ENCODE measurements at regions not wholly inside any gene's neighbourhood (a gene's known extent, or its start where the extent isn't known, plus 50 kb on each side); places are given as distances from the start of the nearest gene placed in this dataset.
"Not testable (repeated sequence)": the region's sequence is repeated elsewhere in the genome, so short reads cannot be mapped to it uniquely, and the experiment has no call there.

DNA sequence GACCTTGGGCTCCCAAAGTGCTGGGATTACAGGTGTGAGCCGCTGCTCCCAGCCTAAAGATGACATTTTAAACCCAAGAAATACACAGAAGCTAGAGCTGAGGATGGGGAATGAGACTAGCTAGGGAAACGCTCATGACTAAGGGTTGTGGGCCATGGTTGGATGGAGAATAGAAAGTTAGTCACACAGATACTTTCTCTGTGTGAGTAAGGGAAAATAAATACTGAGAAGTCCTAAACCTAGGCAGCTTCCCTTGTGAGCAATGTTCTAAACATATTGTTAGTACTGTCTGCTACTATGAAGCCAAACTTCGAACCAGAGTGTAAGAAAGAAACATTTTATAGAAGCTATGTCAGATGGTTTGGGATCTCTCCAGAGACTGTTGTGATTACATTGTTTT is 304.8 kb upstream of the STAC start:
- no peak for DNase-seq (ENCODE audit: low read depth in 1 of 2, low spot score in 1 of 2)

DNA sequence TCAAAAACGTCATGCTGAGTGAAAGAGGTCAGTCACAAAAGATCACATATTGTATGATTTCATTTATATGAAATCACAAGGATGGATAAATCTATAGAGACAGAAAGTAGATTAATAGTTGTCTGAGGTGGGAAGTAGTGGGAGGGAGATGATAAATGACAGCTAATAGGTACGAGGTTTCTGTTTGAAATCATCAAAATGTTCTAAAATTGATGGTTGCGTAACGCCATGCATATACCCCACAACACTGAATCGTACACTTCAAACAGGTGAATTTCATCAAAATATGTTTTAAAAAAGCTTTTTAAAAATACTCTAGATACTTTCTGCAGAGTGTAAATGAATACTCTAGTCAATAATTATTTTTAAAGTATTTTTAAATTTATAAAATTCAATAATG is 303.0 kb upstream of the STAC start:
- no peak for DNase-seq (ENCODE audit: low read depth in 1 of 2, low spot score in 1 of 2)

DNA sequence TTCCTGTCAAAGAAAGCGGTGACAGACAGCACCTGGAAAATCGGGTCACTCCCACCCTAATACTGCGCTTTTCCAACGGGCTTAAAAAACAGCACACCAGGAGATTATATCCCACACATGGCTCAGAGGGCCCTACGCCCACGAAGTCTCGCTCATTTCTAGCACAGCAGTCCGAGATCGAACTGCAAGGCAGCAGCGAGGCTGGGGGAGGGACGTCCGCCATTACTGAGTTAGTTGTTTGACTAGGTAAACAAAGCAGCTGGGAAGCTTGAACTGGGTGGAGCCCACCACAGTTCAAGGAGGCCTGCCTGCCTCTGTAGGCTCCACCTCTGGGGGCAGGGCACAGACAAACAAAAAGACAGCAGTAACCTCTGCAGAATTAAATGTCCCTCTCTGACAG is 297.3 kb upstream of the STAC start:
- DNase-seq (ENCODE audit: low read depth in 1 of 2, low spot score in 1 of 2), result not testable (repeated sequence)

DNA sequence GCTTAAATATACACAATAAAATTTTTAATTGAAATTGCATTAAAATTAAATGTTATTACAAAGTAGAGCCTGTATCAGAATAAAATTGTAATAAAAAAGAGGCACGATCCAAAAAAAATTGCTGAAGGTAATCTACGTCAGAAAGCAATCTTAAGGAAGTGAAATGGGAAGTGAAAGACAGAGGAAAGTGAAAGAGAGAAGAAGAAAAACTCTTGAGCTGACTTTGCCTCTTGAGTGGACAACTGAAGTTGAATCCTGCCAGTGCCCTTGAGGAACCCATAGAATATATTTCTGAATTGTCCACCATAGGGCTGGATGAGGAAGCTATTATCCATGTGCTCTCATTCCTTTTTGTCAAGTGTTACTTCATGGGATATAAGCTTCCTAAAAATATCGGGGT is 285.1 kb upstream of the STAC start:
- DNase-seq (ENCODE audit: low read depth in 1 of 2, low spot score in 1 of 2), result no peak

DNA sequence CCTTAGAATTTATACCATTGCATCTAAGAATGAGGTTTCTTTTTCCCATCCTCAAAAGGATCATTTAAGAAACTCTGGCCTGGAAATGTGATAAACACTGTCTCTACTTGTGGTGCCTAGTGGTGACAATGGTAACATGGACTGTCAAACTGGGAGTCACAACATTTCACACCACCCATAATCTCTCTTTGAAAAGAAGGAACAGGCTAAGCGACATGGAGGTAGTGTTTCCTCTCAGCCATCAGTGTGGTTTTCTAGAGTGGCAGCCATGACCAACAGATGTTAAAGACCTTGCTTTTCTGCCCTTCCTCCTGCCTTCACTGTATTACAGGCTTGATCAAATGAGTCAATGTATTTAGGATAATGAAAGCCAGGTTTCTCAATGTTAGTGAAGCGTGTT is 283.1 kb upstream of the STAC start:
- no peak for DNase-seq (ENCODE audit: low read depth in 1 of 2, low spot score in 1 of 2)

DNA sequence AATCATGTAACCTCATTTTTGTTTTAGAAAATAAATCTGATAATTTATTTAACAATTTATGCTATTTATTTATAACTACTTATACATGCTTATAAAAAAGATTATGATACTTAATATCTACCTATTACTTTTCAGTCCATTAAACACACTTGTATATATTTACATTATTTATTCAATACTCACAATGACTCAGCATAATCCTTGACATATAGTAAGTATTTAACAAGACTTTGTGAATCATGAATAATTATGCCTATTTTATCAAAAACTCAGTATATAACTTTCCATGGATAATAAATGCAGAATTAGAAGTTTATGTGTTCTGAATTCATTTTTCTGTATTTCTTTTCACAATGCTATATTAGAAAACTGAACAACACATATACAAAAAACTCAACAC is 266.0 kb upstream of the STAC start:
- DNase-seq (ENCODE audit: low read depth in 1 of 2, low spot score in 1 of 2), result no peak

DNA sequence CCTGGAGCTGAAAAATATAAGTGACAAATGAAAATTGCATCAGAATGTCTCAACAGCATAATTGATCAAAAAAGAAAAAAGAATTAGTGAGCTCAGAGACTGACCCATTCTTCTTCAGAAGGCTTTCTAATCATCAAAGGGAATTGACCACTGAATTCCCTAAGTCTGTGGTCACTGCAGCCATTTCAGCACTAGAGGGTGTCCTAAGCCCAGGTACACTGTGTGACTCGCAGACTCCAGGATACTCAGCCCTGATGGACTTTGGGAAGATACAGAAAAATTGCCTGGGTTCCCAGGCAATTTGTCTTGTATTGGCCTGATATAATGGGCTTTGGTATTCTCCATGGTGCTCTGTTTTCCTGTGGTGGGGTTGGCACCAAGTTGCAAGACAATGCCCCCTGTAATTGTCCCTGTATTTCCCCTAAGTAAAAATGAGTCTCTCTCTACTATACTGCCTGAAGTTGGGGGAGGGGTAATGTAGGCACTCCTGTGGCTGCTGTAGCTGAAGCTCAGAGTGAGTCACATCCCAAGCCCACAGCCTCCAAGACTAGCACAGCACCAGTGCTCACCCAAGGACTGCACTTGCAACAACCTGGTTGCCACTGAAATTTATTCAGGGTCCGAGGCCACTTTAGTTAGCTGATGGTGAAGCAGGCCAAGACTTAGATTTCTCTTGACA is 256.0 kb upstream of the STAC start:
- DNase-seq (ENCODE audit: low read depth in 1 of 2, low spot score in 1 of 2), result no peak

DNA sequence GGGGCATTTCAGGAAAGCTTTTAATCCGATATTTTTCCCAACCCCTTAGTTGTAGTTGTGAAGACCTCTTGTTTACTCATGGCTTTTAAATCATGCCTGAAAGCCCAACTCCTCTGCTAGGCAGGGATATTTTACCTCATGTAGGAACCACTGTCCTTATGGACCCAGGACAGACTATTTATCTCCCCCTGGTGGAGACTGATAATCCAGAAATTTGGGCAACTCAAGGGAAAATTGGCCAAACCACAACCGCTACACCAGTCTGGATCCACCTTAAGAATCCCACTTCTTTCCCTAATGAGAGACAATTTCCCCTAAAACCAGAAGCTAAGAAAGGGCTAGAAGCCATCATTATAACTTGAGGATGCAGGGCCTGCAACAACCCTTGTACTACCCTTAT is 248.1 kb upstream of the STAC start:
- no peak for DNase-seq (ENCODE audit: low read depth in 1 of 2, low spot score in 1 of 2)

DNA sequence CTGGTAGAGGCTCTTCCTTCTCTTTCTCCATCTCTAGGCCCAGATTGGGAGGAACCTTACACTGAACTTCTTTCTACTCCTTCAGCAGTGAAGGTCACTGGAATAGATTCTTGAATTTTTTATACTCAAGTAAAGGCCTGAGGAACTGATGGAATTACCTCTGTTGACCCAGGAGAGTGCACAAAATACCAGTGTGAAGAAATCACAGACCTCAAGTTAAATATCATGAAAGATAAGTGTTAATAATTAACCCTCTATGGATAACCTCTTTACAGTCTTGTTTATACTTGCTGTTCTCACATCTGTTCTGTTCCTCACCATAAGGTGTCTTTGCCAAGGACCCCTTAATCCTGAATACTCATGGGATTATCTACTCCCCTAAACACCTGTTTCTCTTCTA is 244.4 kb upstream of the STAC start:
- DNase-seq (ENCODE audit: low read depth in 1 of 2, low spot score in 1 of 2), result no peak

DNA sequence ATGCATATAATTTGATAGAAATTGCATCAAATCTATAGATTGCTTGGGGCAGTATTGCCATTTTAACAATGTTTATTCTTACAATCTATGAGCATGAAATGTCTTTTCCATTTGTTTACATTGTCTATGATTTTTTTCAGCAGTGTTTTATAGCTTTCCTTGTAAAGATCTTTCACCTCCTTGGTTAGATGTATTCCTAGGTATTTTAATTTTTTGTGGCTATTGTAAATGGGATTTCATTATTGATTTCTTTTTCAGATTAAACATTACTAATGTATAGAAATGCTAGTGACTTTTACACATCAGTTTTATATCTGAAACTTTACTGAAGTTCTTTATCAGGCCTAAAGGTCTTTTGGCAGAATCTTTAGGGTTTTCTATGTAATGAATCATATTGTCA is 237.6 kb upstream of the STAC start:
- DNase-seq (ENCODE audit: low read depth in 1 of 2, low spot score in 1 of 2), result no peak

DNA sequence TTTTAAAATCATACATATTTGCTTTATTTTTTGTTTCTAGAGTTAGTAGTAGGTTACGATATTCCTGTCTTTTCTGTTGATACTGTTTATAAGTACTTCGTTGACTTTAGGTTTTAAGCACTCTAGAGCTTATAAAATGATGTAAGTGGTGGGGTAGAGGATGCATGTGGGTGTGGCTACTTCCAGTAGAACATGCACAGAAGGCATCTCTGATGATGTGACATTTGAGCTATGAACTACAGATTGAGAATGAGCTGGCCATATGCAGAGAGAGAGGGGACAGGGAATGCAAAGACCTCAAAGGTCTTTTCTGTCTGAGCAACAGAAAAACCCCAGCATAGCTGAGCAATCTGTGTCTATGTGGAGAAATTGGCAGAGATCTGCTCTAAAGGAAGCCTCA is 233.9 kb upstream of the STAC start:
- no peak for DNase-seq (ENCODE audit: low read depth in 1 of 2, low spot score in 1 of 2)

DNA sequence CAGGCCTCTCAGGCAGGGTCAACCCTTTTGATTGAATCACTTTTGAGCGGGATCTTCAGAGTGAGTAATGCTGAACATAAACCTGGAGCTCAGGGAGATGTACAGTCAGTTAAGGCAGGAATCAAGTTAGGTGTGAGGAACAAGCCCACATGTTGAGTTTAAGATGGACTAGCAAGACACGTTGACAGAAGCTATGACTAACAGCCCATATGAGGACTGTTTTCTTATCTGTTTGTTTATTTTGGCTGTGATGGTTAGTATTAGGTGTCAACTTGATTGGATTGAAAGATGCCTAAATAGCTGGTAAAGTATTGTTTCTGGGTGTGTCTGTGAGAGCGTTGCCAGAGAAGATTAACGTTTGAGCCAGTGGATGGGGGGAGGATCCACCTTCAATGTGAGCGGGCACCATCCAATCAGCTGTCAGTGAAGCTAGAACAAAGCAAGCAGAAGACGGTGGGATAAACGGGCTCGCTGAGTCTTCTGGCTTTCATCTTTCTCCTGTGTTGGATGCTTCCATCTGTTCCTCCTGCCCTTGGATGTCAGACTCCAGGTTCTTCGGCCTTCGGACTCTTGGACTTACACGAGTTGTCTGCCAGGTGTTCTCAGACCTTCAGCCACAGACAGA is 232.3 kb upstream of the STAC start:
- no peak for DNase-seq (ENCODE audit: low read depth in 1 of 2, low spot score in 1 of 2)

DNA sequence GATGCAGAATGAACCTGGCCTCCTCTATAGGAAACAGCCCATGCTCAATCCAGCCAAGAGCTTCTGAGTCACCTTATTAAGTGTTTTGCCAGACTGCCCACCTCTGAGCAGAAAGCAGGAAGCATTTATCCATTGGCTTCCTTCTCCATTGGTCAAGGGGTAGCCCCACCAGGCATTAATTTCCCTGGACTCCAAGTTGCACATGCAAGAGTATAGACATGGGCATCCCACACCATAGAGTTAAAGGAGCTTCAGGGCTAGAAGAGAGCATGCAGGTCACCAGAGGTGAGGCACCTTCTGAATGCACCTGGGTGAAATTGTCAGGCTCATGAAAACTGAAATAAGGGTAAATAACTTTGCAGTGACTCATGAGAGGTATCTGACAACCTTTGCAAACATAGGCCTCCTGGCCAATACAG is 230.8 kb upstream of the STAC start:
- DNase-seq (ENCODE audit: low read depth in 1 of 2, low spot score in 1 of 2), result no peak

DNA sequence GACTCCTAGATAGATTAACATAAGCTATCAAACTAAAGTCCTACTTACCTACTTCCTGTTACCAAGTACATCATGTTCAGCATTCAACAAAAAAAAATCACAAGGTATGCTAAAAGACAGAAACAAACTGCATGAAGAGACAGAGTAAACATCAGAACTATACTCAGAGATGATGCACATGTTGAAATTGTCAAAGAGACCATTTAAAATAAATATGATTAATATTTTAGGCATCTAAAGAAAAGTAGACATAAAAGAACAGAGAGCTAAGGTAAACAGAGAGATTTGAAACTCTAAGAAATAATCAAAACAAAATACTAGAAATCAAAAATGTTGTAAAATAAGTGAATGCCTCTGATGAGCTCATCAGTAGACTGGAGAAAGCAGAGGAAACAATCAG is 224.8 kb upstream of the STAC start:
- DNase-seq (ENCODE audit: low read depth in 1 of 2, low spot score in 1 of 2), result no peak

DNA sequence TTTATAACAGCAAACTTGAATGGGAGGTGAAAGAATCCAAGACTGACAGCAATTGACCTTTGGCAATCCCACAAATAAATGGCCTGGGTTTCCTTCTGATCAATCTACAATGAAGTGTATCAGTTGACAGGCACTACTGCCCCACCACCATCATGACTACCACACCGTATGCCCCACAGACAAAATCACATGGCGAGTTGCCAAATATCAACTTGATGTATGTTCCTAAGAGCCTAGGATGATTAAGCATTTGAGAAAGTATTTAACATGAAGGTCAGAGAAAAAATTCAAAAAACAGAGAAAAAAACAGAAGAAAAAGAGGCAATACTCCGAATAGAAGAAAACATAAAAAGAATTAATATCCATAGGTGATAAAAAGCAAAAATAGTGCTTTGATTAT is 215.9 kb upstream of the STAC start:
- DNase-seq (ENCODE audit: low read depth in 1 of 2, low spot score in 1 of 2), result no peak

DNA sequence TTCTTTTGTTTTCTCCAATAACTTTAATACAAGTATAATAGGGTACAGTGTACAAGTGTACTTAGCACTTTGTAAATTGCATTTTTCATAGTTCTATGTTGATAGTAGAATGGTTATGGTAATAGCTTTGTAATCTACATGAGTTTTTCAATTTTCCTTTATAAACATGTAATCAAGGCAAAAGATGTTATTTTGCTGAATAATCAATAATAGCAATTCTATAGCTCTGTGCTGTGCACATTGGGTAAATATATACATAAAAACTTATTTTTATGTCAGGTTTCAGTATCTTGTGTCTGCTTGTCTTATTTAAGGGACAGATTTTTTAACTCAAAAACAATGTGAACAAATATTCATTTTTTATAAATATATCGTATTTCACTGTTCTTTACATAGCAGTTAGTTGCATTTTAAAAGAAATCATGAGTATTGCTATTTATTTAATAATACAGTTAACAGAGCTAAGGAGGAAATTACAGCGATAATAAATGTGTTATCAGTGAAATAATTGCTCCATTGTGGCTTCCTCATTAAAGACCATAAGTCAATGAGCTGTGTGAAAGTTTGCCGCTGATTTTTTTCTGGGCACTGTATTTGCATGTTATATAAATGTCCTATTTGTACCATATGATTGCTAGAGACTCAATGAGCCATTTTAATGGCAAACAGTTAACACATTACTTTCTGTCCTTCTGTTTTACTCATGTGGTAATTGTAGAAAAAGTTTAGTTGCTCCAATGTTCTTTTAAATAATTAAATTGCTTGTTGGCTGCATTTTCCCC is 214.6 kb upstream of the STAC start:
- DNase-seq (ENCODE audit: low read depth in 1 of 2, low spot score in 1 of 2), result no peak

DNA sequence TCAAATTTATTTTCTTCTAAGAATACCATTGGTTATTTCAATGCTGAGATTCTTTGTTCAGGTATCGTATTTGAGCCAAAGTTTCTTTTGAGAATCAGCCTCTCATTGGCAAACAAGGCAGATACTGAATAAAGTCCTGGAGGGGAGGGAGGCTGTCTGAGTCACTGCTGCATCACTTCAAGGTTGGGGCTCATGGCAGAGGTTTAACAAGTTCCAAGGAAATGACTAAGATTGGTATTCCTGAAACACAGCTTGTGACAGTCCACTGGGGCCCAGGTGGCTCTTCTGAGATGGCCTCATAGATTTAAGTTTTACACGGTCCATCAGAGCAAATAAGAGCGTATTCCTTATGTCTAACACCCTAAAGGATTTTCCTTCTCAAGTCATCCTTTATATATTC is 213.8 kb upstream of the STAC start:
- no peak for DNase-seq (ENCODE audit: low read depth in 1 of 2, low spot score in 1 of 2)

DNA sequence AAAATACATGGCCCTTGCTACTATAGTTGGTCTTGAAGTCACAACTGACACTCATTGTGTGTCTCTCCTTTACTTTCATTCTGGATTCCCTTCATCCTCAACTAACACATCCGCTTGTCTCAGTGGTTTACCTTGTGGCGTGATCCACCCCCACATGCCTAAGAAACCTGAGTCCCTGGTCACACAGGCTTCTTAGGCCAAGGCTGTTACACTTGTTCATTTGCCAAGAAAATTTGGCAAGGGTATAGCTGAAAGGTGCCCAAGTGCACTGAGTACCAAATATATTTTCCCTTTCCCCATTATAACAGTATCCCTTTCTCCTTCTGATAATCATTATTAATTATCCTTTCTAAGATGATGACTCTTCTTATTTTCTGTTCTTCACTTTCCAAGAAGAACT is 207.6 kb upstream of the STAC start:
- no peak for DNase-seq (ENCODE audit: low read depth in 1 of 2, low spot score in 1 of 2)

DNA sequence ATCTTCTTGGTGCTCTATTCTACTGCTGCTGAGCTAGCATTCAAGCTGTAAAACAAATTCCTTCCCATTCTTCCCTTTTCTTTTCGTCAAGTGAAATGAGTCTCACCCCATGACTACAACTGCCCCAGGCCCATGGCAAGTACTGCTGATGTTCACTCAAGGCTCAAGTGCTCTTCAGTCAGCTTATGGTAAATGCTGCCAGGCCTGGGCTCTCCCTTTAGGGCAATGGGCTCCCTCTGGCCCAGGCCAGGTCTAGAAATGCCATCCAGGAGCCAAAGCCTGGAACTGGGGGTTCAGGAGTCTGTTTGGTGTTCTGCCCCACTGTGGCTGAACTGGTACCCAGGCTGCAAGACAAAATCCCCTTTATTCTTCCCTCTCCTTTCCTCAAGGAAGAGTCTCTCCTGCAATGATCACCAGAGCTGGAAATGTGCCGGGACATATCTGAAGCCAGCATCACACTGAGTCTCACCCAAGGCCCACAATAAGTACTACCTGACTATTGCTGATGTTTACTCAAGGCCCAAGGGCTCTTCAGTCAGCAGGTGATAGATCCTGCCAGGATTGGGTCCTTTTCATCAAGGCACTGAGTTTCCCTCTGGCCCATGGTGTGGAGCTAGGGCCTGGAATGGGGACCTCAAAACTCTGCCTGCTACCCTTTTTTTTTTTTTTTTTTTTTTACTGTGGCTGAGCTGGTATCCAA is 205.0 kb upstream of the STAC start:
- no peak for DNase-seq (ENCODE audit: low read depth in 1 of 2, low spot score in 1 of 2)

DNA sequence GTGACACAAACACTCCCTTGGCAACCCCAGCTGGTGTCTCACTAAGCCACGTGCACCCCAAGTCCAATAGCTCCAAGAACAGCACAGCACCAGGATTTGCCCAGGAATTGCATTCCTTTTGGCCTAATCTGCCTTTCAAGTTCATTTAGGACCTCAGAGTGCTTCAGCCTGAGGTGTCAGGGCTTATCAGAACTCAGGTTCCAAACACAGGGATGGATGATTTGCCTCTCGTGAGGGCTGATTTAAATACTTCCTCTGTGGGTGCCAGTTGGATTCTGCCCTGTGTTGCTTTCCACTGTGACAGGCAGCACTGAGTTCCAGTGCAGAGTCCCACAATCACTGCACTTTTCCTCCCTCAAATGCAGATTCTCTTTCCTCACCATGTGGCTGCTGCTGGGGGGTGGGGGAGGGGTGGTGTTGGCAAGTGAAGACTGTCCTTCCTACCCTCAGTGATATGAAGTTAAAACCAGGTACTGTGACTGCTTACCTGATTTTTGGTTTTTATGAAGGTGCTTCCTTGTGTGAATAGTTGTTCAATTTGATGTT is 204.3 kb upstream of the STAC start:
- no peak for DNase-seq (ENCODE audit: low read depth in 1 of 2, low spot score in 1 of 2)

DNA sequence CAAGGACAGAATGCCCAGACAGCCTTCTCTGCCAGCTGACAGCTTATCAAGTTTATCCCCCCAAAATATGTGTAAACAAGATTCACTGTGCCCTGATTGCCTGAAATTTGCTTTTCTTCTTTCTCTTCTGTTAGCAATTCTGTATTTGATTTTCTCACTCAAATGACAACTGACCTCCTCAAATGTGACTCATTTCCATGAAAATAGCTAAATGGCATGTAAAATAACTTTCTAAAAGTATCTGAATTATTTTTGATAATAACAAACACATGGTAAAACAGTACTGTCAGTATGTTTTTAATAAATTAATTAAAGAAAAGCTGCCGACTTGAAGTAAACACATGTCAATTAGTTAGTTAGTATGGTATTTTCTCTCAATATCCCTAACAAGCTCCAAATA is 202.3 kb upstream of the STAC start:
- DNase-seq (ENCODE audit: low read depth in 1 of 2, low spot score in 1 of 2), result no peak

DNA sequence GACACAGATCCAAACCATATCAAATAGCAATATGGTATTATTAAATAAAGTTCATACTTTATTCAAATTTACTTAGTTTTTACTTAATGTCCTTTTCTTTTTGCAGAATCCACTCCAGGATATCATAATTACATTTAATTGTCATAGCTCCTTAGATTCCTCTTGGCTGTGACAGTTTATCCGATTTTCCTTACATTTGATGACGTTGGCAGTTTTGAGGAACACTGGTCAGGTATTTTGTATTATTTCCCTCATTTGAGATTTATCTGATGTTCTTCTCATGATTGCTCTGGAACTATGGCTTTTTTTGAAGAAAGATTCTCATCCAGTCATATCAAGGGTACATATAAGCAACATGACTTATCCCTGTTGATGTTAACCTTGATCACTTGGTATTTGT is 198.3 kb upstream of the STAC start:
- DNase-seq (ENCODE audit: low read depth in 1 of 2, low spot score in 1 of 2), result no peak
